ENCODE measurements at regions not wholly inside any gene's neighbourhood (a gene's known extent, or its start where the extent isn't known, plus 50 kb on each side); places are given as distances from the start of the nearest gene placed in this dataset.

GRCh38 chr10:120989996-120990598, 138.9 kb downstream of the WDR11 start:
- Mint-ChIP-seq H3K4me1 (no peaks in the 10 kb centered on the region; the same call in 2 of the 3 replicates), H3K36me3 (ENCODE audit: low read depth) (peaks cover 69% of the 10 kb centered on the region), H3K27me3 (ENCODE audit: insufficient read depth, low read depth, poor library complexity) (peaks cover 7% of the 10 kb centered on the region), H3K9me3 (peaks cover 86% of the 10 kb centered on the region), H3K4me3 (no peak overlapping the region), H3K27ac (no peak overlapping the region)
- Histone ChIP-seq H3K27ac (ENCODE audit: low read depth) (no peak overlapping the region), H2AFZ (no peak overlapping the region), H3K27me3 (ENCODE audit: insufficient read depth) (no peaks in the 10 kb centered on the region), H3K4me1 (ENCODE audit: insufficient read depth) (no peaks in the 10 kb centered on the region), H3K79me2 (replicated peaks; ENCODE audit: insufficient read depth) (no peaks in the 10 kb centered on the region), H3F3A (replicated peaks; ENCODE audit: low read depth) (no peaks in the 10 kb centered on the region), H3K9me2 (ENCODE audit: insufficient read depth) (no peaks in the 10 kb centered on the region; the same call in 1 of the 2 replicates), H3K4me2 (no peak overlapping the region), H4K20me1 (replicated peaks; ENCODE audit: insufficient read depth) (no peaks in the 10 kb centered on the region), H3K36me3 (ENCODE audit: insufficient read depth) (no peaks in the 10 kb centered on the region; the same call in 1 of the 2 replicates), H3K4me3 (no peak overlapping the region)
- ATAC-seq, result no peak
- no peak for DNase-seq (ENCODE audit: low spot score)
- no peak for TF ChIP-seq NANOG (IDR thresholded peaks at IDR 0.05; ENCODE audit: borderline replicate concordance)
- TF ChIP-seq ZNF462 (CRISPR knock-in tag; IDR thresholded peaks at IDR 0.05), result no peak
- no peak for TF ChIP-seq EZH2 (IDR thresholded peaks at IDR 0.05; ENCODE audit: low read depth, unreplicated experiment)
- no peak for TF ChIP-seq ETS1 (IDR thresholded peaks at IDR 0.05)
- TF ChIP-seq ZNF114 (CRISPR knock-in tag; IDR thresholded peaks at IDR 0.05), result no peak
- TF ChIP-seq STAT1 (IDR thresholded peaks at IDR 0.05; ENCODE audit: unreplicated experiment), result no peak
- no peak for TF ChIP-seq CREB1 (CRISPR knock-in tag; IDR thresholded peaks at IDR 0.05; ENCODE audit: low read depth)
- TF ChIP-seq ZNF331 (CRISPR knock-in tag; IDR thresholded peaks at IDR 0.05; ENCODE audit: low read depth), result no peak
- TF ChIP-seq POLR2AphosphoS5 (IDR thresholded peaks at IDR 0.05; ENCODE audit: low read depth), result no peak
- no peak for TF ChIP-seq JUNB (IDR thresholded peaks at IDR 0.05; ENCODE audit: unreplicated experiment)
- TF ChIP-seq REST (IDR thresholded peaks at IDR 0.05; ENCODE audit: unreplicated experiment), result no peak
- TF ChIP-seq EZH2phosphoT487 (IDR thresholded peaks at IDR 0.05; ENCODE audit: unreplicated experiment), result no peak
- TF ChIP-seq CTCF (conservative IDR thresholded peaks at IDR 0.05; ENCODE audit: low read depth in 2 of 2), result no peak

Measured in GM23338 (cell line).